DOHH2 (cell line): ENCODE measurements at regions not wholly inside any gene's neighbourhood (a gene's known extent, or its start where the extent isn't known, plus 50 kb on each side); places are given as distances from the start of the nearest gene placed in this dataset.

ENCODE experiments used
- CTCF ChIP-seq: fragments of 200-600 bp; sonication (generic); IDR thresholded peaks from one replicate; pipeline ENCODE4 v1.5.1; 2014; ENCODE audit warnings: antibody characterized with exemption, mild to moderate bottlenecking, low read depth, low read length; ENCODE audit not compliant: poor library complexity, severe bottlenecking
- EZH2phosphoT487 ChIP-seq: fragments of 200-600 bp; sonication (generic); IDR thresholded peaks from 2 replicates; pipeline ENCODE4 v1.6.1; 2017; ENCODE audit warnings: borderline replicate concordance, mild to moderate bottlenecking, antibody characterized with exemption, low read length, moderate library complexity, mixed read lengths

- TF ChIP-seq CTCF = no peak
- no peak for TF ChIP-seq EZH2phosphoT487
Observed at GRCh38 chr4:181611033-181611711, 632.0 kb upstream of the TENM3 start.
